Gastrocnemius medialis (tissue), 4 donors: ENCODE measurements at regions not wholly inside any gene's neighbourhood (a gene's known extent, or its start where the extent isn't known, plus 50 kb on each side); places are given as distances from the start of the nearest gene placed in this dataset.

ENCODE experiments used
- ATAC-seq, 2 donors: fragments of 150-250 bp; one replicate each; pipeline ENCODE4 v1.9.1; 2016
- DNase-seq, 2 donors: peaks; one replicate each; pipeline ENCODE4 v3.0.0-alpha.2; 2019
- H3K27ac ChIP-seq, 4 donors: fragments of 200-600 bp; sonication (generic); 1 replicate in 1 of 4; 2 replicates in 3 of 4; pipeline ENCODE4 v1.5.1; 2016 to 2018; ENCODE audit warnings: mild to moderate bottlenecking in 2 of 4, moderate library complexity in 1 of 4
- H3K27me3 ChIP-seq, 3 donors: fragments of 200-600 bp; sonication (generic) in 2 of 3; 1 replicate in 1 of 3; 2 replicates in 2 of 3; pipeline versions ENCODE4 v1.5.1 to v1.6.0; 2016 to 2019; ENCODE audit warnings: mild to moderate bottlenecking in 1 of 3, moderate library complexity in 1 of 3
- H3K36me3 ChIP-seq, 2 donors: fragments of 200-600 bp; sonication (generic) in 1 of 2; one replicate each; pipeline ENCODE4 v1.5.1; 2017 to 2018
- H3K4me1 ChIP-seq, 2 donors: fragments of 200-600 bp; sonication (generic) in 1 of 2; one replicate each; pipeline ENCODE4 v1.5.1; 2016 to 2017; ENCODE audit warnings: mild to moderate bottlenecking in 2 of 2
- H3K4me3 ChIP-seq, 4 donors: fragments of 200-600 bp; sonication (generic) in 3 of 4; 1 replicate in 1 of 4; 2 replicates in 3 of 4; pipeline ENCODE4 v1.5.1; 2016 to 2019; ENCODE audit warnings: mild to moderate bottlenecking in 2 of 4
- H3K9me3 ChIP-seq, 3 donors: fragments of 200-600 bp; sonication (generic) in 2 of 3; 1 replicate in 1 of 3; 2 replicates in 2 of 3; pipeline ENCODE4 v1.5.1; 2016 to 2019
- CTCF ChIP-seq, 5 experiments: fragments of 450-650 bp in 3 of 5; fragments of 200-600 bp in 2 of 5; sonication (generic) in 2 of 5; IDR thresholded peaks in 4 of 5; conservative IDR thresholded peaks in 1 of 5; 1 replicate in 4 of 5; 2 replicates in 1 of 5; pipeline ENCODE4 v1.5.1; 2016 to 2019; ENCODE audit warnings: antibody characterized with exemption in 5 of 5, mild to moderate bottlenecking in 3 of 5, moderate library complexity in 3 of 5
- POLR2A ChIP-seq, 2 donors: fragments of 450-650 bp; IDR thresholded peaks; one replicate each; pipeline ENCODE4 v1.6.1; 2017; ENCODE audit warnings: antibody characterized with exemption in 2 of 2, mild to moderate bottlenecking in 2 of 2, moderate library complexity in 2 of 2
- in situ Hi-C, 4 donors: fragments of 200-750 bp; cut with MboI; loops; one replicate each; pipeline versions ENCODE4 v1.15.0 to v1.8.0; 2017; ENCODE audit warnings: low sequenced_read_pairs in 4 of 4
- intact Hi-C: fragments of 100-400 bp; cut with DNase I; formaldehyde crosslinking; loops from one replicate; pipeline ENCODE4 v1.15.1; 2023; ENCODE audit warnings: low total_unique reads

GRCh38 chr6:144349690-144350527 lies 64.8 kb downstream of the UTRN start:
- TF ChIP-seq POLR2A (IDR thresholded peaks at IDR 0.05) (no peak), CTCF (IDR thresholded peaks at IDR 0.05 in 4 of 5, conservative IDR thresholded peaks at IDR 0.05 in 1 of 5) (no peak)
- Histone ChIP-seq H3K27ac (peak overlapping the region; percentile 19 to 65 (median 54)), H3K36me3 (no peaks in the 10 kb centered on the region), H3K4me3 (peak overlapping the region in 1 of 4 donors; percentile 3), H3K27me3 (no peaks in the 10 kb centered on the region), H3K9me3 (no peaks in the 10 kb centered on the region), H3K4me1 (peaks cover 52 to 53% of the 10 kb centered on the region in 2 donors)
- intact Hi-C loops: no loop called here
- DNase-seq: no peak
- ATAC-seq: peak; percentile 53 to 55
- in situ Hi-C loops: no loop called here

- H3K27ac ChIP-seq: peak overlapping the region; percentile 19 to 64 (median 59)
- no peaks in the 10 kb centered on the region for H3K27me3 ChIP-seq
- DNase-seq (no peak), ATAC-seq (no peak)
- H3K4me3 ChIP-seq: peak overlapping the region in 1 of 4 donors; percentile 3
- TF ChIP-seq CTCF (IDR thresholded peaks at IDR 0.05 in 4 of 5, conservative IDR thresholded peaks at IDR 0.05 in 1 of 5) (no peak), POLR2A (IDR thresholded peaks at IDR 0.05) (no peak)
- intact Hi-C loops (no loop called here), in situ Hi-C loops (no loop called here)
- H3K36me3 ChIP-seq: no peaks in the 10 kb centered on the region
- H3K4me1 ChIP-seq: peaks cover 47 to 53% of the 10 kb centered on the region in 2 donors
- no peaks in the 10 kb centered on the region for H3K9me3 ChIP-seq
Observed at GRCh38 chr6:144350528-144350880, 65.4 kb downstream of the UTRN start.

GRCh38 chr6:144351379-144352127 lies 66.4 kb downstream of the UTRN start:
- TF ChIP-seq CTCF (IDR thresholded peaks at IDR 0.05 in 4 of 5, conservative IDR thresholded peaks at IDR 0.05 in 1 of 5) (no peak), POLR2A (IDR thresholded peaks at IDR 0.05) (no peak)
- ATAC-seq: peak; percentile 64 to 90
- H3K4me3 ChIP-seq: peak overlapping the region in 2 of 4 donors; percentile 19 to 20
- no peaks in the 10 kb centered on the region for H3K27me3 ChIP-seq
- peak overlapping the region; percentile 49 to 63 (median 59) for H3K27ac ChIP-seq
- no peaks in the 10 kb centered on the region for H3K36me3 ChIP-seq
- intact Hi-C loops: no loop called here
- no peaks in the 10 kb centered on the region for H3K9me3 ChIP-seq
- peaks cover 47% of the 10 kb centered on the region in 2 donors for H3K4me1 ChIP-seq
- in situ Hi-C loops: no loop called here
- peak; percentile 23 to 28 for DNase-seq

- in situ Hi-C loops: no loop called here
- Histone ChIP-seq H3K9me3 (no peaks in the 10 kb centered on the region), H3K27ac (peak overlapping the region; percentile 49 to 63 (median 59)), H3K4me3 (no peak overlapping the region), H3K27me3 (no peaks in the 10 kb centered on the region), H3K36me3 (no peaks in the 10 kb centered on the region), H3K4me1 (peaks cover 42% of the 10 kb centered on the region in 2 donors)
- intact Hi-C loops: no loop called here
- no peak for DNase-seq
- TF ChIP-seq POLR2A (IDR thresholded peaks at IDR 0.05) (no peak), CTCF (IDR thresholded peaks at IDR 0.05 in 4 of 5, conservative IDR thresholded peaks at IDR 0.05 in 1 of 5) (no peak)
- ATAC-seq: no peak
Observed at GRCh38 chr6:144352331-144352730, 67.2 kb downstream of the UTRN start.
